ENCODE measurements at regions not wholly inside any gene's neighbourhood (a gene's known extent, or its start where the extent isn't known, plus 50 kb on each side); places are given as distances from the start of the nearest gene placed in this dataset.

DNA sequence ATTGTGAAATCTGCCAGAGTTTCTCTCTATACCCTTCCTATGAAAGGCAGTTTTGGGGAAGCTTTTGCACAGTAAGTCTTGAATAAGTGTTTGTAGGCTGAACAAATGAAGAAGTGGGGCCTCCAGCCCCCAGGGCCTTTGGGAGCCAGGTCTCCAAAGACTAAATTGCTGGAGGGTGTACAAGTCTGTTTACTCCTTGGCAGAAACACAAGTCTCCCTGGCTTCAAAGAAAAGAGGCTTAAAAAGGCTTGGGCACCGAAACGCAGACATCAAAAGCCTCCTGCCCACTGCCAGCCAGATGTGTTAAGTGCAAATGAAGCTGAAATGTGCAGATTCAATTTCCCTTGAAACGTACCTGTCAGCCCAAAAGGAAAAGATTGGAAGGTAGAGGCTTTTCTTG, 146.3 kb downstream of the TMEM132E start:
- Histone ChIP-seq H3K27ac (ENCODE audit: low read depth, low read length, poor library complexity, severe bottlenecking) (no peak overlapping the region), H3K27me3 (replicated peaks; ENCODE audit: insufficient read depth, low read depth, low read length, poor library complexity) (no peaks in the 10 kb centered on the region), H3K36me3 (ENCODE audit: insufficient read depth, low read length, poor library complexity, severe bottlenecking) (no peaks in the 10 kb centered on the region), H3K4me1 (ENCODE audit: insufficient read depth, low read length, poor library complexity, severe bottlenecking) (no peaks in the 10 kb centered on the region), H3K4me3 (ENCODE audit: low read depth, low read length, poor library complexity, severe bottlenecking) (no peak overlapping the region), H3K9me3 (ENCODE audit: low read depth, low read length, poor library complexity, severe bottlenecking) (no peaks in the 10 kb centered on the region)
- no peak for DNase-seq (ENCODE audit: low spot score)
- BruUV-seq (replicated peaks) = no TSS peak
- intact Hi-C loops (cut with micrococcal nuclease; ENCODE audit: unreplicated experiment) = no loop called here
- POLR2A ChIA-PET (ENCODE audit: low non-redundant PET) = no interaction called here
- CTCF ChIA-PET = no interaction called here
- TF ChIP-seq EZH2 (IDR thresholded peaks at IDR 0.05; ENCODE audit: borderline replicate concordance, low read depth, low read length, poor library complexity, severe bottlenecking) = no peak
- TF ChIP-seq, protein P1, sequence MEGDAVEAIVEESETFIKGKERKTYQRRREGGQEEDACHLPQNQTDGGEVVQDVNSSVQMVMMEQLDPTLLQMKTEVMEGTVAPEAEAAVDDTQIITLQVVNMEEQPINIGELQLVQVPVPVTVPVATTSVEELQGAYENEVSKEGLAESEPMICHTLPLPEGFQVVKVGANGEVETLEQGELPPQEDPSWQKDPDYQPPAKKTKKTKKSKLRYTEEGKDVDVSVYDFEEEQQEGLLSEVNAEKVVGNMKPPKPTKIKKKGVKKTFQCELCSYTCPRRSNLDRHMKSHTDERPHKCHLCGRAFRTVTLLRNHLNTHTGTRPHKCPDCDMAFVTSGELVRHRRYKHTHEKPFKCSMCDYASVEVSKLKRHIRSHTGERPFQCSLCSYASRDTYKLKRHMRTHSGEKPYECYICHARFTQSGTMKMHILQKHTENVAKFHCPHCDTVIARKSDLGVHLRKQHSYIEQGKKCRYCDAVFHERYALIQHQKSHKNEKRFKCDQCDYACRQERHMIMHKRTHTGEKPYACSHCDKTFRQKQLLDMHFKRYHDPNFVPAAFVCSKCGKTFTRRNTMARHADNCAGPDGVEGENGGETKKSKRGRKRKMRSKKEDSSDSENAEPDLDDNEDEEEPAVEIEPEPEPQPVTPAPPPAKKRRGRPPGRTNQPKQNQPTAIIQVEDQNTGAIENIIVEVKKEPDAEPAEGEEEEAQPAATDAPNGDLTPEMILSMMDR (conservative IDR thresholded peaks at IDR 0.05; ENCODE audit: low read depth, low read length) = no peak

DNA sequence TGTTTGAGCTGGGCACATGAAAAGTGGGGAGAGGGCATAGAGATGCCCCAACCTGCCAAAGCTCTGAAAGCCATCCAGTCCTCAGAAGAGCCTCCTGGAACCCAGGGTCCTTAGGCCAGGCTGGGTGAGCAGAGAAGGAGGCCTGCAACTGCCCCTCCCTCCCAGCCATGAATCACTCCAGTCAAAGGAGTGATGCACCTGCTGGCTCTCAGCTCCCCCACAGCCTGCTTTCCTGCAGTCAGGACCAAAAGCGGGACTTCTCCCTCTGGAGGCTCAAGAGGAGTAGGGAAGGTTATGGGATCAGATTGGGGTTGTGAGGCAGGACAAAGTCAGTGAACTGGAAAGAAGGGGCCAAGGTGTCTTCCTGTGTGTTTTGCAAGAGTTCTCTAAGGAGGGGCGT, 145.6 kb downstream of the TMEM132E start:
- H3K27me3 ChIP-seq (replicated peaks; ENCODE audit: insufficient read depth, low read depth, low read length, poor library complexity) = no peaks in the 10 kb centered on the region
- intact Hi-C loops (cut with micrococcal nuclease; ENCODE audit: unreplicated experiment) = no loop called here
- H3K27ac ChIP-seq (ENCODE audit: low read depth, low read length, poor library complexity, severe bottlenecking) = no peak overlapping the region
- H3K4me3 ChIP-seq (ENCODE audit: low read depth, low read length, poor library complexity, severe bottlenecking) = no peak overlapping the region
- H3K9me3 ChIP-seq (ENCODE audit: low read depth, low read length, poor library complexity, severe bottlenecking) = no peaks in the 10 kb centered on the region
- TF ChIP-seq, protein P1 (conservative IDR thresholded peaks at IDR 0.05; ENCODE audit: low read depth, low read length) = no peak
- no peak for TF ChIP-seq EZH2 (IDR thresholded peaks at IDR 0.05; ENCODE audit: borderline replicate concordance, low read depth, low read length, poor library complexity, severe bottlenecking)
- H3K36me3 ChIP-seq (ENCODE audit: insufficient read depth, low read length, poor library complexity, severe bottlenecking) = no peaks in the 10 kb centered on the region
- CTCF ChIA-PET = no interaction called here
- POLR2A ChIA-PET (ENCODE audit: low non-redundant PET) = no interaction called here
- H3K4me1 ChIP-seq (ENCODE audit: insufficient read depth, low read length, poor library complexity, severe bottlenecking) = no peaks in the 10 kb centered on the region
- no peak for DNase-seq (ENCODE audit: low spot score)
- no TSS peak for BruUV-seq (replicated peaks)

DNA sequence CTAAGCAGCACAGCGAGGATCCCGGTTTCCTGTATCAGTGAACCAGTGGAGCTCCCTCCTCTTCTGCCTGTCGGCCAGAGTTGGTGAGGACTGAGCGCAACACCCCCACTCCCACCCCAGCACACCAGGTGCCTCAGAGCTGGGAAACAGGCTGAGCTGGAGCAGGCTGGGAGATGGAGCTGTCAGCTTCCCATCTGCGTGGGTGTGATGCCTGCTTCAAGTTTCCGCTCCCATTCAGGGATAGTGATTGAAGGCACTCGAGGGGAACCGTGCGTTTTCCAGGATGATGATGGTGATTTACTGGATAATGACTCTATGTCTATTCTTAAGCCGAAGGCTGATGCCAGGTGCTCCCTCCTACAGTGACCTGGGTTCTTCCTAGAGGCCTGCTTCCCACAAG, 144.5 kb downstream of the TMEM132E start:
- POLR2A ChIA-PET (ENCODE audit: low non-redundant PET) = no interaction called here
- CTCF ChIA-PET = no interaction called here
- H3K27ac ChIP-seq (ENCODE audit: low read depth, low read length, poor library complexity, severe bottlenecking) = no peak overlapping the region
- intact Hi-C loops (cut with micrococcal nuclease; ENCODE audit: unreplicated experiment) = no loop called here
- no peak for DNase-seq (ENCODE audit: low spot score)
- TF ChIP-seq, protein P1 (conservative IDR thresholded peaks at IDR 0.05; ENCODE audit: low read depth, low read length) = no peak
- no peak for TF ChIP-seq EZH2 (IDR thresholded peaks at IDR 0.05; ENCODE audit: borderline replicate concordance, low read depth, low read length, poor library complexity, severe bottlenecking)
- H3K36me3 ChIP-seq (ENCODE audit: insufficient read depth, low read length, poor library complexity, severe bottlenecking) = no peaks in the 10 kb centered on the region
- H3K4me1 ChIP-seq (ENCODE audit: insufficient read depth, low read length, poor library complexity, severe bottlenecking) = no peaks in the 10 kb centered on the region
- BruUV-seq (replicated peaks) = no TSS peak
- H3K4me3 ChIP-seq (ENCODE audit: low read depth, low read length, poor library complexity, severe bottlenecking) = no peak overlapping the region
- no peaks in the 10 kb centered on the region for H3K9me3 ChIP-seq (ENCODE audit: low read depth, low read length, poor library complexity, severe bottlenecking)
- H3K27me3 ChIP-seq (replicated peaks; ENCODE audit: insufficient read depth, low read depth, low read length, poor library complexity) = no peaks in the 10 kb centered on the region

Measured in A673 (cell line).